Loucy (cell line): ENCODE measurements at regions not wholly inside any gene's neighbourhood (a gene's known extent, or its start where the extent isn't known, plus 50 kb on each side); places are given as distances from the start of the nearest gene placed in this dataset.

Source experiments
- H2AFZ ChIP-seq: fragments of 200-600 bp; sonication (generic); 2 replicates; pipeline ENCODE4 v1.6.0; 2016; ENCODE audit warnings: antibody characterized with exemption, mild to moderate bottlenecking, low read length, moderate library complexity
- H3F3A ChIP-seq: fragments of 200-600 bp; 2 replicates; pipeline ENCODE4 v1.6.0; 2016; ENCODE audit warnings: antibody characterized with exemption, low read depth, mild to moderate bottlenecking
- H3K27me3 ChIP-seq: fragments of 200-600 bp; sonication (generic); 2 replicates; pipeline ENCODE4 v1.6.1; 2014; ENCODE audit warnings: low read length, mild to moderate bottlenecking; ENCODE audit not compliant: insufficient read depth, poor library complexity, severe bottlenecking
- H3K36me3 ChIP-seq: fragments of 200-600 bp; sonication (generic); 2 replicates; pipeline ENCODE4 v1.6.1; 2016; ENCODE audit warnings: low read length; ENCODE audit not compliant: insufficient read depth
- H3K4me1 ChIP-seq: fragments of 200-600 bp; sonication (generic); 2 replicates; pipeline ENCODE4 v1.5.1; 2014; ENCODE audit warnings: low read length, mild to moderate bottlenecking; ENCODE audit not compliant: insufficient read depth, poor library complexity, severe bottlenecking
- H3K4me2 ChIP-seq: fragments of 200-600 bp; sonication (generic); 2 replicates; pipeline ENCODE4 v1.6.0; 2014; ENCODE audit warnings: antibody characterized with exemption, low read length, low read depth, mild to moderate bottlenecking; ENCODE audit not compliant: poor library complexity, severe bottlenecking
- H3K4me3 ChIP-seq: fragments of 200-600 bp; sonication (generic); 2 replicates; pipeline ENCODE4 v1.5.1; 2014; ENCODE audit warnings: low read length, mild to moderate bottlenecking, mixed read lengths; ENCODE audit not compliant: poor library complexity, severe bottlenecking
- H3K79me2 ChIP-seq: fragments of 200-600 bp; sonication (generic); 2 replicates; pipeline ENCODE4 v1.6.1; 2014; ENCODE audit warnings: low read length; ENCODE audit not compliant: insufficient read depth
- H3K9ac ChIP-seq: fragments of 200-600 bp; sonication (generic); 2 replicates; pipeline ENCODE4 v1.6.0; 2014; ENCODE audit warnings: mild to moderate bottlenecking, low read depth, low read length, moderate library complexity; ENCODE audit not compliant: poor library complexity, severe bottlenecking
- H3K9me2 ChIP-seq: fragments of 200-600 bp; sonication (generic); replicated peaks from 2 replicates; pipeline ENCODE4 v1.6.1; 2016; ENCODE audit warnings: low read depth, low read length, mixed read lengths
- H3K9me3 ChIP-seq: fragments of 200-600 bp; sonication (generic); 2 replicates; pipeline ENCODE4 v1.6.1; 2014; ENCODE audit warnings: mild to moderate bottlenecking, antibody characterized with exemption, low read length, low read depth; ENCODE audit not compliant: insufficient read depth
- H4K20me1 ChIP-seq: fragments of 200-600 bp; sonication (generic); 2 replicates; pipeline ENCODE4 v1.6.0; 2014; ENCODE audit warnings: antibody characterized with exemption, low read length, mild to moderate bottlenecking; ENCODE audit not compliant: insufficient read depth, poor library complexity, severe bottlenecking
- EZH2phosphoT487 ChIP-seq: fragments of 200-600 bp; IDR thresholded peaks from 2 replicates; pipeline ENCODE4 v1.6.1; 2018; ENCODE audit warnings: antibody characterized with exemption, mild to moderate bottlenecking, moderate library complexity, borderline replicate concordance
- TF ChIP-seq, protein P1 (sequence below): fragments of 200-600 bp; sonication (generic); conservative IDR thresholded peaks from 2 replicates; pipeline ENCODE4 v1.5.1; 2014; ENCODE audit warnings: mild to moderate bottlenecking, antibody characterized with exemption, low read length

DNA sequence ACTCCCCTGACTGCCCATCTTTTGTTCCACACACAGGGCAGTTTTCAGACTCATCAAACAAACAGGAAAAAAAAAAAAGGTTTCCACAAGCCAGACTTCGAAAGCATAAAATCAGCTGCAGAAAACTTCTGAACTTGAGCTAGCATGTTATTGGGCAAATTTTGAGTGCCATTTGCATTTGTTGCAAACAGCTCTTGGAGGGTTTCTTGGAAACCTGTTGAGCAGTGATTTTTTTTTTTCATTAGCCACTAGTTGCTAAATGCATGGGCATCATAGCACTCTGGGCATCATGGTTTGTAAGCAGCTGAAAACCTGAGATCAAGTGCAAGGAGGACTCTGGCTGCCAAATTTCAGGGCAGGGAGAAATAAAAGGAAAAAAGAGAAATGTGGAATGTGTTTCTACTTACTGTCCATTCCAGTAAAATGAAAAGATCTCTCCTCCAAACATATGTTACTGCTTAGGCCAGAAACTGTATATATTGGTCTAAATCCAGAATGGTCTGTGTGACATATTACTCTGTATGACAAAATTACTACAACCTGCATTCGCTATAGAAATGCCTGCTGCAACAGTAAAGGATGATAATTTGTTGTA lies 85.2 kb upstream of the SMIM23 start:
- H3K27me3 ChIP-seq, result no peaks in the 10 kb centered on the region
- H2AFZ ChIP-seq, result no peak overlapping the region
- H3K9me2 ChIP-seq, result no peaks in the 10 kb centered on the region
- no peaks in the 10 kb centered on the region for H3K9me3 ChIP-seq
- no peak overlapping the region for H3K9ac ChIP-seq
- TF ChIP-seq EZH2phosphoT487, result no peak
- H4K20me1 ChIP-seq, result no peaks in the 10 kb centered on the region
- H3K4me3 ChIP-seq, result no peak overlapping the region
- H3F3A ChIP-seq, result no peaks in the 10 kb centered on the region
- H3K79me2 ChIP-seq, result no peaks in the 10 kb centered on the region
- no peaks in the 10 kb centered on the region for H3K4me1 ChIP-seq
- no peak overlapping the region for H3K4me2 ChIP-seq
- no peaks in the 10 kb centered on the region for H3K36me3 ChIP-seq

DNA sequence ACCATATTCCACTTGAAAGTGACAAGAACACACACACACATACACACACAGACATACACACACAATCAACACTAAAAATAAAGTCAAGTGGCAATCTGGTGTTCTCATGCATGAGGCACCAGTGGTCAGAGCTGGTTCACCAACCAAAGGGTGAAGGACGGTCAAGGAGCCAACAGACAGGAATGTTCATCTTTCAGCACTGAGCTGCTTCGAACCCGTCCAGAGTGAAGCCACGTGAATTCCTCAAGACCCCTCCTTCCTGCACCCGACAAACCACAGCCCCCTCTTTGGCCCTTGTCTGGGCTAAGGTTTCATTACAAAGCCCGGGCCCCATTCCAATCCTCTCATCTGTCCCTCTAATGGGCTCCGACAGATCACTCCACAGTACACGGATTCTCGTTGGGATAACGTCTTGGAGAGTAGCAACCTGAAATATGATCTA lies 84.5 kb upstream of the SMIM23 start:
- Histone ChIP-seq H3K36me3 (no peaks in the 10 kb centered on the region), H3K4me2 (no peak overlapping the region), H3K9me2 (no peaks in the 10 kb centered on the region), H3K79me2 (no peaks in the 10 kb centered on the region), H3K4me3 (no peak overlapping the region), H2AFZ (no peak overlapping the region), H4K20me1 (no peaks in the 10 kb centered on the region), H3K9ac (no peak overlapping the region), H3F3A (no peaks in the 10 kb centered on the region), H3K4me1 (no peaks in the 10 kb centered on the region), H3K27me3 (no peaks in the 10 kb centered on the region), H3K9me3 (no peaks in the 10 kb centered on the region)
- TF ChIP-seq, protein P1, sequence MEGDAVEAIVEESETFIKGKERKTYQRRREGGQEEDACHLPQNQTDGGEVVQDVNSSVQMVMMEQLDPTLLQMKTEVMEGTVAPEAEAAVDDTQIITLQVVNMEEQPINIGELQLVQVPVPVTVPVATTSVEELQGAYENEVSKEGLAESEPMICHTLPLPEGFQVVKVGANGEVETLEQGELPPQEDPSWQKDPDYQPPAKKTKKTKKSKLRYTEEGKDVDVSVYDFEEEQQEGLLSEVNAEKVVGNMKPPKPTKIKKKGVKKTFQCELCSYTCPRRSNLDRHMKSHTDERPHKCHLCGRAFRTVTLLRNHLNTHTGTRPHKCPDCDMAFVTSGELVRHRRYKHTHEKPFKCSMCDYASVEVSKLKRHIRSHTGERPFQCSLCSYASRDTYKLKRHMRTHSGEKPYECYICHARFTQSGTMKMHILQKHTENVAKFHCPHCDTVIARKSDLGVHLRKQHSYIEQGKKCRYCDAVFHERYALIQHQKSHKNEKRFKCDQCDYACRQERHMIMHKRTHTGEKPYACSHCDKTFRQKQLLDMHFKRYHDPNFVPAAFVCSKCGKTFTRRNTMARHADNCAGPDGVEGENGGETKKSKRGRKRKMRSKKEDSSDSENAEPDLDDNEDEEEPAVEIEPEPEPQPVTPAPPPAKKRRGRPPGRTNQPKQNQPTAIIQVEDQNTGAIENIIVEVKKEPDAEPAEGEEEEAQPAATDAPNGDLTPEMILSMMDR, result no peak
- TF ChIP-seq EZH2phosphoT487, result no peak

DNA sequence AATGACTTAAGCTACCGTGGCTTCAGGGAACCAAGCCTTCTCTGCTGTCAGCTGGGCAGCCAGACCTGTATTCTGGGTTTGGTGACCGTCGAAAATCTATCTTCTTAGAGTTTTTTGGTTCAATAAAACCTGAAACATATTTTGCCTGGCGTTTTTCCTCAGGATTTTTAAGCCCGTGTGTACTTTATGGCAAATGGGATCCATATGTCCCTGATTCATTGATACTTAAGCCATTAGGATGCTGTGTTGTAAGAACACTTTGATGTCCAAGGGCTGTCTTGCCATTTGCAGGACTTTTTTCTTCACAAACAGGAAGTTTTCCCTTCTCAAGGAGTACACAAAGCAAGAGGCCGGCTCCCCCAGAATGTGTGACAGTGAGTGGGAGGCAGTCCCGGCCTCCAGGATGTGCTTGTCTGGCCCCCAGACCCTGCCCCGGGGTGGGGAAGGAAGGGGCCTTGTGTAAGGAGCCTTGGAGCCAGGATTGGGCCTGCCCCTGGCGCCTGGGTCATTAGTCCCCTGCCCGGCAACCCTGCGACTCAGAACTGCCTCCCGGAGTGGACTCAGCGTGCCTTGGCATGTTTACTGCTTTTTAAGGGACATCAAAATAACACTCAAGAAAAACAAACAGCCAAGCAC lies 83.4 kb upstream of the SMIM23 start:
- no peaks in the 10 kb centered on the region for H3F3A ChIP-seq
- no peaks in the 10 kb centered on the region for H3K27me3 ChIP-seq
- no peak for TF ChIP-seq EZH2phosphoT487
- TF ChIP-seq, protein P1, result no peak
- no peak overlapping the region for H3K9ac ChIP-seq
- no peaks in the 10 kb centered on the region for H3K9me2 ChIP-seq
- H3K9me3 ChIP-seq, result no peaks in the 10 kb centered on the region
- no peak overlapping the region for H3K4me2 ChIP-seq
- no peaks in the 10 kb centered on the region for H3K4me1 ChIP-seq
- H2AFZ ChIP-seq, result no peak overlapping the region
- no peaks in the 10 kb centered on the region for H4K20me1 ChIP-seq
- H3K36me3 ChIP-seq, result no peaks in the 10 kb centered on the region
- no peaks in the 10 kb centered on the region for H3K79me2 ChIP-seq
- H3K4me3 ChIP-seq, result no peak overlapping the region

DNA sequence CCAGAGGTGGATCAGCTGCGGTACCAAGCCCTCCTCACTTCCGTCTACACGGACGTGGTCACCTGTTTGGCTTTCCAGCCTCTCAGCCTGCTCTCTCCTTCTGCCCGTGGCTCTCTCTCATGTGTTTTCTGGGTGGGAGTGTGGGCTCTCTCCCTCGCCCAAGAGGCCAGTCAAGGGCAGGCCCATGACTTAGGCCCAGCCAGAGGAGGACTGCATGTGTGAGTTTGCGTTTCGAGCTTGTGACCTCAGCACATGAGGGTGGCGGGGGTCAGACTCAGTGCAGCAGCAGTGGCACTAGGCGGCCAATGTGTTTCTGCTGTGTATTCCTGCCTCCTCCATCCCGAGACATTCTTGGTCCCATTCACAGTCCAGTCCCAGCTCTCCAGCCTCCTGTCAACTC lies 82.5 kb upstream of the SMIM23 start:
- Histone ChIP-seq H3K79me2 (no peaks in the 10 kb centered on the region), H3K4me3 (no peak overlapping the region), H3K4me1 (no peaks in the 10 kb centered on the region), H3K36me3 (no peaks in the 10 kb centered on the region), H3K9me3 (no peaks in the 10 kb centered on the region), H3K4me2 (no peak overlapping the region), H3K9me2 (no peaks in the 10 kb centered on the region), H3F3A (no peaks in the 10 kb centered on the region), H3K27me3 (no peaks in the 10 kb centered on the region), H2AFZ (no peak overlapping the region), H3K9ac (no peak overlapping the region), H4K20me1 (no peaks in the 10 kb centered on the region)
- TF ChIP-seq EZH2phosphoT487, result no peak
- TF ChIP-seq, protein P1, result no peak
